CD4-positive, alpha-beta T cell treated with Interleukin-21 for 1 hour (primary cell): ENCODE measurements at regions not wholly inside any gene's neighbourhood (a gene's known extent, or its start where the extent isn't known, plus 50 kb on each side); places are given as distances from the start of the nearest gene placed in this dataset.

Experiments
- DNase-seq: peaks from one replicate; pipeline ENCODE4 v3.0.0-alpha.2; 2020

DNA sequence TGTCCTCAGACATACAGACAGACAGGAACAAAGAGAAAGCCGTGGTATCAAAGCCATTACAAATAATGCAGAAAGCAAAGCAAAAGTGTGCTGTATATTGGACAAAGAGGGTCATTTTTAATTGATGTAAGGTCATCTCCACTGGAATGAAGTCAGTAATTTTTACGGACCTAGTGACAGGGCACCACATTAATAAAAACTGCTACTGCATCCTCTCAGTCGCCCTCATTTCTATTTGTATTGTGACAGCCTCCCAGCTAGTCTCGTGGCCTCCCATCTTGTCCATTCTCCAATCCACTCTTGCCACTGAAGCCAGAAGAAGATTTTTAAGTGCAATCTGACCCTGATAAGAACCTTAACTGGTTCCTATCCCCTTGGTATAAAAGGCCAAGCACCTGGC is 132.4 kb downstream of the NUAK1 start:
- no peak for DNase-seq

DNA sequence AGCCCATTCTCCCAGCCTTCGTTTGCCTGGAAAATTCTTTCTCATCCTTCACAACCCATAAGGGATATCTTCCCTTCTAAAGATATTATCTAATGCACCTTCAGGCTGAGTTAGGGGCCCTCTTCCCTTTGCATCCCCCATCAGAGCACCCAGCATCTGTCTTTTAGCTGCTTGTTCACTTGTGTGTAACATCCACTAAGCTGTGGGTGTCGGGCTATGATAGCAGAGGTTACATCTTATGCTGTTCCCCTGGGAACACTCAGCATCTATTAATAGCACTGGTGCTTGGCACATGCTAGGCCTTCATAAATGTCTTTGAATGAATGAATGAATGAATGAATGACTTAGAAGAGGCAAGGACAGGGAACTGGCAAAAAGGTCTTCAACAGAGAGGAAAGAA is 131.8 kb downstream of the NUAK1 start:
- no peak for DNase-seq

DNA sequence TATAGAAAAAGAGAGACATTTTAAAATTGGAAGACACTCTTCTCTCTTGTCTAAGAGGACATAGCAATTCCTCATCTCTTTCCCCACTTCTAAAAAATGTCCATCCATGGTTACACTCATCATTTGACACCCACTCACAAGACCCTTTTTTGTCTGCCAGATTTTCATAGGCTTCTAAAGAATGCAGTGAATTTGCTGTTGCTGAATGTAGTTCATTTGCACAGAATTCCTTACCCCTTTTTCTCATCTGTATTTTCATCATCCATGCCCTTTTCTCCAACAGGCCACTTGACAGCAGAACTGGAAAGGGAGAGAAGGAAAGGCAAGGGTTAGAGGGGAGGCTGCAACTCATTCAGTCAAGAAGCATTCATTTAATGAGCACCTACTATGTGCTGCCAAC is 128.0 kb downstream of the NUAK1 start:
- DNase-seq = no peak
